HL-60/S4 (cell line): ENCODE measurements at regions not wholly inside any gene's neighbourhood (a gene's known extent, or its start where the extent isn't known, plus 50 kb on each side); places are given as distances from the start of the nearest gene placed in this dataset.
"Not testable (repeated sequence)": the region's sequence is repeated elsewhere in the genome, so short reads cannot be mapped to it uniquely, and the experiment has no call there.

Experiments used
- in situ Hi-C: fragments of 300-500 bp; cut with MboI; formaldehyde crosslinking; loops from 2 replicates; pipeline ENCODE4 v1.14.3; 2022; ENCODE audit warnings: low sequenced_read_pairs

DNA sequence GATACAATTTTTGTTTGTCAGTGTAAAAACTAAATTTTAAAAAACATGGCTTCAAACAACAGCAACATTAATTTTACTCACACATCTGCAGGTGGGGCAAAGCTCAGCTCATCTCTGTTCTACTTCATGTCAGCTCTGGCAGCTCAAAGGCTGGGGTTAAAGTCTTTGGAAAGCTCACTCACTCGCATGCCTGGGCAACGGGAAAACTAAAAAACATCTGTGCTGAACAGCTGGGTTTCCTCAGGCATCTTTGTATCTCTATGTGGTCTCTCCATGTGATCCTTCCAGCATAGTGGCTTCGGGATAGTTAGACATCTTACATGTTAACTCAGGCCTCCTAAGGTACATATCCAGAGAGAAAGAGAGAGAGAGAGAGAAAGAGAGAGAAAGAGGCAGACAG is 499.6 kb downstream of the RFPL4B start:
- in situ Hi-C loops = no loop called here

DNA sequence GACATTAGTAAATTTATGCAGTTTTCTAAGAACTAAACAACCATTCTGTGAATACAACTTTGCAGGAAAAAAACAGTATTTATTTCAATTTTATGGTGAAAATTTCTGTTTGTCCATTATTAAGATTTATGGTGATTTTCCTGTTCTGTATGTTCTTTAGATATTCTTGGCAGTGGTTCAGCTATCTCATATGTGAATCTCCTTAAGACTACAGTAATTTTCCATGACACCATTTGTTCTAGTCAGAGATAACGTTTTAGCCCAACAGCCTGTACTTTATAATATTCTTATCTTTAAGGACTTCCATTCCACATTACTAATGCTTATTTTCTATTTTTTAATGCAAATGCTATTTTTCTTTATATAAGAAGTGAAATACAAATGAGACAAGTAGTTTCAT is 504.0 kb downstream of the RFPL4B start:
- in situ Hi-C loops = no loop called here

DNA sequence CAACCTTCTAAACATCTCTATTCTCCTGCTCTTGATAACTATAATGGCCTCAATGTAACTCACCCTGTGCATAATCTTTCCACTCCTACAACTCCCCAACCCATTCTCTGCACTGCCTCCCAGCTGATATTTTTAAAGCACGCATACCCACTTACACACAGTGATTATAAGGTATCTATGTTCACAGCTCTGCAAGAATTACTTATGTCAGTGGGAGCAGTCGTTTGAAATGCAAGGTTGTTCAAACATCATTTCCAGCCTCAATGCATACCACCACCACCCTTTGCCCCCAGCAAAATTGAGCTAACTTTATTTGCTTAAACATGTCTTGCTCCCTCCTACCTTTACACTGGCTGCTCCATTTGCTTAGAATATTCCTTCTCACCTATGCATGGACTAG is 506.0 kb downstream of the RFPL4B start:
- in situ Hi-C loops = no loop called here

DNA sequence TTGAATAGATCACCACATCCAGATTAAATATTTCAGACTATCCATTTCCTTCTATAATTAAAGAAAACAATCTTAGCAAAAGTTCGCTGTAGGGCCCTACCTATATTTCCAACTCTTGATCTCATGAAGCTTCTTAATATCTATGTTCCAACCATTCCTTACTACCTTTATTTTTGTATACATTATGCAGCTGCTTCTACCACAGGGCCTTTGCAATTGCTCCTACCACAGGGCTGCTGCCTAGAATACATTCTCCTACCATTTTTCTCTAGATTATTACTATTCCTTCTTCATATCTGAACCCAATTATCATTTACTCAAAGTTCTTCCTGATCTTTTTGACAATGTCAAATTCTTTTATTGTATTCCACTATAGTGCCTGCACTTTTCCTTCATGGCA is 516.6 kb downstream of the RFPL4B start:
- in situ Hi-C loops = no loop called here

DNA sequence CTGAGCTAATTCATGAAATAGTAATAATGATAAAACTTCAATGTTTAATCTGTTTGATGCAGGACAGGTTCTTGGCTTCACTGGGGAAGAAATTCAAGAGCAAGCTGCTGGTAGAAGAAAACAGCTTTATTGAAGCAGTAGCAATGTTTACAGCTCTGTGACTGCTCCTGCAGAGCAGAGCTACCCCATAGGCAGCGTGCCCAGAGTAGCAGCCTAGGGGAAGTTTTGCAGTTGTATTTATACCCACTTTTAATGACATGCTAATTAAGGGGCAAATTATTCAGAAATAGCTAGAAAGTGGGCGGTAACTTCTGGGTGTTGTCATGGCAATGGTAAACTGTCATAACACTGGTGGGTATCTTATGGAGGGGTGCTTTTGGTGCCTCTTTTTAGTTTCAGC is 518.0 kb downstream of the RFPL4B start:
- in situ Hi-C loops = no loop called here

DNA sequence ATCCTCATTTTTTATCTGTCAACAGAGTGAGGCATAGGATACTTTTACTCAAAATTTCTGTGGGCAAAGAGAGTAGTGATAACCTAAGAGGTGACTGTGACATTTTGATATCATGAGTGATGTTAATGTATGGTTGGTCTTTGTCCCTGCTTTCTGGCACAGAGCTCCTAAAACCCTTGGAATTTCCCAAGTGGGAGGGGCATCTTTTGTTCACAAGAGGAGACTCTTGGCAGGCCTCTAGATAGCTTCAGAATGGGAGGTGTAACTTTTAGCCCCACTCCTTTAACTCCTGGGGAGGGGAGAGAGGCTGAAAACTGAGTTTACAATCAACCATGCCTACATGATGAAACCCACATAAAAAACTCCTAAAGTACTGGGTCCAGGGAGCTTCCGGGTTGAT is 527.8 kb downstream of the RFPL4B start:
- in situ Hi-C loops = no loop called here

DNA sequence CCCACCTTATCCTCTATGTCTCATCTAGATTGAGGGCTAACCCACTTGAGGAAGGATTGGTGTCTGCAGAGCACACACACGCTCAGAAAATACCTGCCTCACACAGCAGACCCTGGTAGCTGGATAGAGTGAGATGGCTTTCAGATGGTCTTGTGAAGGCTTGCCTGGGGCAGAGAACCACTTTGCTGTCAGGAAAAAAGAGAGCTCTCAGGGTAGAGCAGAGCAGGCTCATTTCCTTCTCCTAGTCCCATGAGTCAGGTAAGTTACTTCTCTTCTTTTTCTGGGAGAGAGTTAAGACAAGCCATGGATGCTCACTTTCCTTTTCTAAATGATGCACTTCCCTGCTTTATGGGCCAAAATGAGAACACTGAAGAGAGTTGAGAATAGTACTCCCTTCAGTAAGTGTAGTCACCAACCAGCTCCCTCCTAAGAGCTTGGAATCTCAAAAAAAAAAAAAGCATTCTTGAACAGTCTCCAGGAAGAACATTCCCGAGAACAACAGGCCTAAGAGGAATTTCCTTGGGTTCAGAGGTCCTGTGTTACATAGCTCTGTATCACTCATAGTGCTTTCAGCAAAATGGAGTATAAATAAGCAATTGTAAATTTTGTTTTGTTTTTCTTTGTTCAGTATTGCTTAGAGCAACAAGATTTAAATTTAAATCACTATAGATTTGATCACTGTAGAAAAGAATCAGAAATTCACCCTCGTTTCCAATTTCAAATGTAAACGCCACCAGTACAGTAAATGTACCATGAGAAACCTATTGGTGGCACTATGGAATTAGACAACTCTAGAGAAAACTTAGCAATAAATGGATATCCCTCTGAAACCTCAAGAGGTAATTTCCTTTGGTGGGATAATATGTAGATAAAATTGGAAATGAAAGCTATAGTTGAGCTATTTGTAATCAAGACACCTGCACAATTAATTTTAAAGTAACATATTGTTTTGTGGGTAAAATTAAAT is 530.3 kb downstream of the RFPL4B start:
- in situ Hi-C loops = no loop called here

DNA sequence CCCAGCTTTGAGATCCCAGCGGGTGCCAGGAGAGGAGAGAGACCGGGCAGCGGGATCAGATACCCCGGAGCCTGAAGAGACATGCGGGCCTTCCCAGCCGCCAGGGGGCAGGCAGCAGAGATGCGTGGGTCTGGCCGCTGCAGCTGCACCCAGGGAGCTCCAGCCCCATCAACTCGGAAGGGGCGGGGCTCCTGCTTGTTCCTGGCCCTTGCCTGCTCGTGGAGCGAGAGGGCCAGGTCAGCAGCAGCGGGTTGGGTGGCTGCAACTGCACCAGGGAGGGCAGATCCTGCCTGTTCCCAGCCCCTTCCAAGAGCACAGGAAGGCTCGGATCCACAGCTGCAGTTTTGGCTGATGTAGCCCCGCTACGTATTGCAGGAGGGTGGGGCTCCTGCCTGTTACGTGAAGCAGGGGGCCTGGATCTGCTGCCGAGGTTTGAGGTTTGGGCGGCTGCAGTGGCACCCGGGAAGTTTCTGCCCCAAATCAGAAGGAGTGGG is 532.8 kb downstream of the RFPL4B start:
- in situ Hi-C loops = no loop called here

DNA sequence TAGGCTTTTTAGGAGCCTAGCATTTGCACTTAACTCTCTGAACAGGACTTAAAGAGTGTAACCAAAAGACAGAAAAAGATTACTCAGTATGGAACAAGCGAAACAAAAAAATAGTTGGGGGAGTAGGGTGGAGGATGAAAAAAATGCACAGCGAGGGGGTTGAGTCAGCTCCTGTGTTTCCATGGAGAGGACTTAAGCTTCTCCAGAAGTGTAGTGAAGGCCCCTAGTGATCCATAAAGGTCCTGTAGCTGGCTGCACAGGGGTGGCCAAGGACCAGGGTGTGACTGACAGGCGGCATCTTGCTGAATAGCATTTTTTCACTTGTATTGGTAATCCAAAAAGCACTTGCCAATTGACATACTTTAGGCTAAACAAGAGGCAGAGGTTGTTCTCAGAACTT is 533.9 kb downstream of the RFPL4B start:
- in situ Hi-C loops = no loop called here

DNA sequence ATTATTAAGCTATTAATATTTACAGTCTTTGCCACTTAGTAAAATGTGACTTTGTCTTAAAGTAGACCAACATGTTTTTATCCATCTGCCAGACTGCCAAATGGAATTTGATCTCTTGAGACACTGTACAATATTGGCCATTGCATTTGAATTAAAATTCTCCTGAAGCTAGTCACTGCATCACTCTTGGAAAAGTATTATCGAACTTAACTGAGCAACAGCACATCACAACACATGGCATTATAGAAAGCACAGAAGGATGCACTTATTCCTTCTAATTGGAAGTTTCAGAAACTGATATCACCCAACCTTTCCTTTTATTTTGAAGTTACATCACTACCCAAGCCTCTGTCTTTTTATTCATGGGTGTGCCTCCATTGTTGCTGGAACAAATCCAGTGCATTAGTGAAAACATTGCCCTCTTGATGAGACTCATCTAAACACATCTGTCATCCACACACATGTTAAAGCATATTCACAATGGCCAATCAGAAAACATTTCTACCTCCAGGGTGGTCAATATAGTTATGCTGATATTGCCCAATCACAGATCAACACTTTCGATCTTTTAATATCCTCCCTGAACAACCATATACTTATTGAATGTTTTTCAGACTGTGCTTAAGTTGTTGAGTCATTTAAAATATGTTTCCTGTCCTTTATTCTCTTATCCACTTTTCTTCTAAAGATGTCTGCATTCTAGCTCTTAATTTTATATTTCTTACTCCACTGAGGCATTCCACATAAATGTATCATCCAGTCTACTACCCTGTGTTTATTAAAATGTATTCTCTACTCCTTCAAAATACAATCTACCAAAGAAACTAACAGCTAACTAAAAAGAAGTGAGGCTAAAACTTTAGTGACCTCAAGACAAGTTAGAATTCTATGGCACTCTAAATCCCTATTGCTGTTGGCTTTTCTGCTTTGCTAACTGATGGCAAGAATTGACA is 535.0 kb downstream of the RFPL4B start:
- in situ Hi-C loops = no loop called here

DNA sequence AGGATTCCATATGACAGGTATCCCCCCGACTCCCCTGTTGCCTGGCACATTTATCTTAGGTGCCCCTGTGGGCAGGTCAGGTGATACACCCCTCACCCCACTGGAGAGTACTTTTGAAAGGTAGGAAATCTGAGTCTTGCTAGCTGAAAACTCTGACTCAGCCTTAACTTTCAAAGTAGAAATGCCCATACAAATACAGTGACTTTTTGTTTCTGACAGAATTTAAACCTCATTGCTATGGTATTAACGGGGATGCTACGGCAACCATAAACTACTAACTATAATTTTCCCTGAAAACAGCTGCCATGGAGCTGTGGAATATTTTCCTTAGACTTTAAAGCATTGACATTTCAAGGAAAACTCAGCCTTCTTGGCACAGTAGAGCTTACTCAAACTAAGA is 536.0 kb downstream of the RFPL4B start:
- in situ Hi-C loops = no loop called here

DNA sequence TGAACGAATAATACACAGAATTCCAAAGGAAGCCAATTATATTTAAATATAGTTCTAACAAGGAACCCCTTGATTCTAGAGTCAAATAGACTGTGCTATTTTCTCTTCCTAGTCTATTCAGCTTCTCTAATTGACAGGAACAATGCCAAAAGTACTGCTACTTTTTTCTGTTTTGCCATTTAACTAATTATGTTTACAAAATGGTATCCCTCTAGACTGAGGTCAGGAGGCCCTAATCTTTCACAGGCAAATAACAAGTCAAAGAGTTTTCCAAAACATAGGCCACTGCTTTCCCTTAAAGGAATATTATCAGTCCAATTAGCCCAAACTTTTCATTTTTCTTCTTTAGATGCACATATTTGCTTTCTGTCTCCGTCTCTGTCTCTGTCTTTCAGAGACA is 539.3 kb downstream of the RFPL4B start:
- in situ Hi-C loops = no loop called here

DNA sequence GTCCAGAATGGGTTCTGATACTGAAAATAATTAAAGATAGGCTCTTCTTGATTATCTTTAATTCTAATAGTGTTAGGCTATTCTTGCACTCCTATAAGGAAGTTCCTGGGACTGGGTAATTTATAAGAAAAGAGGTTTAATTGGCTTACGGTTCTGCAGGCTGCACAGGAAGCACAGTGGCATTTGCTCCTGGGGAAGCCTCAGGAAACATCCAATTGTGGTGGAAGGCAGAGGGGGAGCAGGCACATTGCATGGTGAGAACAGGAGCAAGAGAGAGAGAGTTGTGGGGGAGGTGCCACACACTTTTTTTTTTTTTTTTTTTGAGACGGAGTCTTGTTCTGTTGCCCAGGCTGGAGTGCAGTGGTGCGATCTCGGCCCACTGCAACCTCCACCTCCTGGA is 540.3 kb downstream of the RFPL4B start:
- in situ Hi-C loops = not testable (repeated sequence)

DNA sequence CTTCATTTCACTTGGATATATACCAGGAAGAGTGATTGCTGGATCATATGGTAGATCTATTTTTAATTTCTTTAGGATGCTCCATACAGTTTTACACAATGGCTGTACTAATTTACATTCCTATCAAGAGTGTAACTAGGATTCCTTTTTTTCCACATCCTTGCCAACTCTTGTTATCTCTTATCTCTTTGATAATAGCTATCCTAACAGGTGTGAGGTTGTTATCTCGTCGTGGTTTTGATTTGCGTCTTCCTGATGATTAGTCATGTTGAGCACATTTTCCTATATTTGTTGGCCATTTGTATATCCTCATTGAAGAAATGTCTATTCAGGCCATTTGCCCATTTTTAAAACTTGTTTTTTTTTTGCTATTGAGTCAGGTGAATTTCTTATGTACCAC is 552.4 kb downstream of the RFPL4B start:
- in situ Hi-C loops = no loop called here

DNA sequence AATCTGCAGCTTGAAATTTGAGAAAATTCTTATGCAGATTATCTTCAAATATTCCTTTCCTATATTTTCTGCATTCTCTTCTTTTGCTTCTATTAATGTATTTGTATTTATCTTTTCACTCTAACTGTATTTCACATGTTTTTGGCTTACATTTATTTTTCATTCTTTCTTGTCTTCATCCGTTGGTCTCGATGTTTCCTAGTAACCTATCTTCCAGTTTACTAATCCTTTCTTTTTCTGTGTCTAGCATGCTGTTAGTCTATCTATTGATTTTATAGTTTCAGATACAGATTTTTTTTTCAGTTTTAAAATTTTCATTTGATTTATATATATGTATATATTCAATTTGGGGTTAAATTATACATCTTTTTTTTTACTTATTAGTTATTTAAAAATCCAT is 556.2 kb downstream of the RFPL4B start:
- in situ Hi-C loops = no loop called here

DNA sequence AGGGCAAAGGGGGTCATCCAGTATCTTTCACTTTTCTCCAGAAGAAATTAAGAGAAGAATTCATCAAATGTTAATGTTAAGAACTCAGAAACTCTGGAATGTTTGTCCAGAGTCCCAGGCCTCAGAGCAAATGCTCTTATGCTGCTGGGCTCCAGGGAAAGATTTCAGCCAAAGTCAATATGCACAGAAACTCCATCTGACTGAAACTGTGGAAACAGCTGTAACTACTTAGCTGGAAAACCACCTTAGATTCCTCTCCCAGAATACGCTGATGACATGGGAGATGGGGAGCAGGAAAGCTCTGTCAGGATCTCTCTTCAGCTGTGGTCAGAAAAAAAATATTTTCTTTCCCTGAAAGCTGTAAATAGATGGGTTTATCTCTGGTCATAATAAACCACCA is 559.6 kb downstream of the RFPL4B start:
- in situ Hi-C loops = no loop called here

DNA sequence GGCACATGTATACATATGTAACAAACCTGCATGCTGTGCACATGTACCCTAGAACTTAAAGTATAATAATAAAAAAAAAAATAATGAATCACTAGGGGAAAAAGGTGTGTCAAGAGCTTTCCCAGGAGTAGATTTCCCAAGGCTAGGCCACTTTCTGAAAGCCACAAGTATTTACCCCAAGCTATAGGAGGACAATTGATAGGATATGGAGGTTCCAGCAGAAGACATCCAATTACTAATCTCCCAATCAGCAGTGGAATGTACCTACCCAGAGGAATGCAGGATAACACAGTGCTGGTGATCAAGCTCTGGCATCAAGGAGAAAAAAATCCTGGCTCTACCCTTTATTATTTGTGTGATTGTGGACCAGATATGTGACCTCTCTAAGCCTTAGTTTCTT is 562.7 kb downstream of the RFPL4B start:
- in situ Hi-C loops = no loop called here

DNA sequence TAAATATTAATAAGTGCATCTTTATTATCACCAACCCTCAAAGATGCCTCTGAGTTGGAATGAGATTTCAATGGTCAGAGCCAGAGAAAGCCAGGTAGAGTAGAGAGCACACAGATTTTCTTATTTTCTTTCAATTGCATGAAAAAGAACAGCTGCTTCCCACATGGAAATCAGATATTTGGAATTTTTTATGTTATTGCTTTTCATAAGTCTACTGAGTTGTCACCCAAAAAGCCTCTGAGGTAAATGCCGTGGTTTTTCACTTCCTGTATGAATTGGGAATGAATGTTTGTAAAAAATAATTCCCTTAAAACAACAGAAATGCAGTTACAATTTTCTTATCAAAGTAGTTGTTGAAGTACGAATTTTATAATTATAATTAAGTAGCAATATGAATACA is 563.1 kb downstream of the RFPL4B start:
- in situ Hi-C loops = no loop called here

DNA sequence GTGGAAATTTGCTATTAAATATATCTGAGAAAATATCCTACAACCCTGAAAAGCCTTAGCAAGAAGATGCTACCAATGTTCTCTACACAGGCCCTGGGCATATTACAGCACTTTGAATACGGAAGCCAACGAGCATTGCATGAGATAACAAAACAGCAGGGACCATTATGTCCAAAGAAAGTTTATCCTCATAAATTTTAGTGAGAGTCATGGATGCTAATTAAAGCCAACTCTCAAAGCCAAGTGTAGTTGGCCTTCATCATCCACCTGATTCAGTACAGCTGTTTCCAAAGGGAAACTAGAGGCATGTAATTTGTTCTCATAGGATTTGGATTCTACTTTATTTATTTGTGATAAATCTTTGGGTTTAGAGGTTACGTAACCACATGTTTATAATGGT is 564.8 kb downstream of the RFPL4B start:
- in situ Hi-C loops = no loop called here

DNA sequence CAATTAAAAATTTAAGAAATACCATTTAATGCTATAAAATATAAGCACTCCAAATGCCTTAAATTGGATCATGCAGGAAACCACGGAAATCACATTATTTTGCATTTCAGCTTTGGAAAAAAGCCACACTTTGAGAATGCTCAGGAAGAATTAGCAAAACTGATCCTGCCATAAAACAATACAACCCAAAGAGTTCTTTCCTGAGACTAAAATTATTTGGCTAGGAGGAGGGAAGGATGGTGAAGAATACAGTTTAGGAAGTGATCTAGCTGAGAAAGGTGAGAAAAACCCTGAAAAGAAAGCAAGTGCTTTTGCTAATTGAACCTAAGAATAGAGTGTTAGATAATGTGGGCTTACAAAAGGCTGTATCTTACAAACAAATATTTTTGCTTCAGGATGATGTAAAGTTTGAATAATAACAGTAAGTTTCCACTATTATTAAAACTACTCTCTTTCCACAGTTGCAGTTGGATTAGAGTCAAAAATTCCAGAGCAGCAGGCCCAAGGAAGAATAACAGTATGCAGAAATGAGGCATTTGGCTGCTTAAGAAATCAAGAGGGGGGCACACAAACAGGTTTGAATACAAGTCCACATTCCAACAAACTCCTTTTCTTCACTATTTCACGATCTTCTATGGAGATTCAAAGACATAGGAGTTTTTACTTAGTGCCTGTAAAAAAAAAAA is 565.4 kb downstream of the RFPL4B start:
- in situ Hi-C loops = no loop called here

DNA sequence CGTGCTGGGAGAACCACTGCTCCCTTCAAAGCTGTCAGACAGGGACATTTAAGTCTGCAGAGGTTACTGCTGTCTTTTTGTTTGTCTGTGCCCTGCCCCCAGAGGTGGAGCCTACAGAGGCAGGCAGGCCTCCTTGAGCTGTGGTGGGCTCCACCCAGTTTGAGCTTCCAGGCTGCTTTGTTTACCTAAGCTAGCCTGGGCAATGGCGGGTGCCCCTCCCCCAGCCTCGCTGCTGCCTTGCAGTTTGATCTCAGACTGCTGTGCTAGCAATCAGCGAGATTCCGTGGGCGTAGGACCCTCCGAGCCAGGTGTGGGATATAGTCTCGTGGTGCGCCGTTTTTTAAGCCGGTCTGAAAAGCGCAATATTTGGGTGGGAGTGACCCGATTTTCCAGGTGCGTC is 572.6 kb downstream of the RFPL4B start:
- in situ Hi-C loops = not testable (repeated sequence)
